Activated CD4-positive, alpha-beta T cell treated with anti-CD3 and anti-CD28 coated beads, Interleukin-2, amount 10 ng/mL, durations not matched to agents 7 days and 5 days (primary cell): ENCODE measurements at regions not wholly inside any gene's neighbourhood (a gene's known extent, or its start where the extent isn't known, plus 50 kb on each side); places are given as distances from the start of the nearest gene placed in this dataset.

ENCODE experiments used
- CTCF ChIA-PET: fragments of 350-600 bp; sonication (Branson Sonifier 250); formaldehyde crosslinking; loops from one replicate; lab custom pipeline; 2021; ENCODE audit warnings: antibody characterized with exemption; lab: Charles Lee
- POLR2A ChIA-PET: fragments of 350-600 bp; sonication (Branson Sonifier 250); formaldehyde crosslinking; loops from one replicate; lab custom pipeline; 2021; ENCODE audit warnings: antibody characterized with exemption; lab: Charles Lee
- DNase-seq: peaks from one replicate; pipeline ENCODE4 v3.0.0-alpha.2; 2020
- H3K27ac Mint-ChIP-seq: one replicate; pipeline ENCODE4 v1.8.0; 2021; ENCODE audit warnings: mild to moderate bottlenecking, moderate library complexity, mixed read lengths
- H3K27me3 Mint-ChIP-seq: one replicate; pipeline ENCODE4 v1.8.0; 2021; ENCODE audit warnings: mixed read lengths
- H3K36me3 Mint-ChIP-seq: one replicate; pipeline ENCODE4 v1.8.0; 2021; ENCODE audit warnings: low read depth, mixed read lengths
- H3K4me1 Mint-ChIP-seq: one replicate; pipeline ENCODE4 v1.8.0; 2021; ENCODE audit warnings: mixed read lengths
- H3K4me3 Mint-ChIP-seq: one replicate; pipeline ENCODE4 v1.8.0; 2021; ENCODE audit warnings: mild to moderate bottlenecking, moderate library complexity, mixed read lengths
- H3K9me3 Mint-ChIP-seq: one replicate; pipeline ENCODE4 v1.8.0; 2021; ENCODE audit warnings: mixed read lengths

DNA sequence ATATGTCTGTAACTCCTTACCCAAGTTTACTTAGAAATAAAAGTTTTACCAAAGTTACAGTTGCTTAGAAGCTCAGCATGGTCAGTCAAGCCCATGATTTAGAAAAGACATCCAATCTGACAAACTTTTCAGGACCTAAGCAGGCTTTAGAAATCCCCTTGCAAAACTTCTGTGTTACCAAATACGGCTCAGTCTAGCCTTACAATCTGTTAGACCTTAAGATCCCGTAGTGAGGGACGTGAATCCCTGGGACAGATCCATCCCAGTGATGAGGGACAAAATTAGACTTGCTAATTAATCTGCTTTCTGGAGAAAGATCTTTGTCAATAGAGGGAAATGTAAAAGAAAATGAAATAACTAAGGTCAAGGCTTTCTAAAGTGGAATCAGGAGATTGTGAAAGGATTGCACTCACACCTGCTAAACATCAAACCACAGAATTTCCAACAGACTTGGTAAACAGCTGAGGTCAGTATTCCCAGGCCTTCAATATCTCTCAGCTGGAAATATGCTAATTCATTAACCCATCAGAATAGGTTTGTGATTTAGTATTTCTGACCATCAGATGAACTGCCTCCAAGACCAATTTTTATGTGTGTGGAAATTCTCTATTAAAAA lies 375.3 kb downstream of the DUSP10 start:
- H3K36me3 Mint-ChIP-seq = no peaks in the 10 kb centered on the region
- H3K27ac Mint-ChIP-seq = no peak overlapping the region
- no peak for DNase-seq
- no peak overlapping the region for H3K4me3 Mint-ChIP-seq
- POLR2A ChIA-PET = no interaction called here
- H3K9me3 Mint-ChIP-seq = no peaks in the 10 kb centered on the region
- peaks cover 5% of the 10 kb centered on the region for H3K27me3 Mint-ChIP-seq
- CTCF ChIA-PET = no interaction called here
- H3K4me1 Mint-ChIP-seq = no peaks in the 10 kb centered on the region

- DNase-seq = no peak
- Mint-ChIP-seq H3K36me3 (no peaks in the 10 kb centered on the region), H3K27ac (no peak overlapping the region), H3K27me3 (peaks cover 3% of the 10 kb centered on the region), H3K9me3 (no peaks in the 10 kb centered on the region), H3K4me3 (no peak overlapping the region), H3K4me1 (no peaks in the 10 kb centered on the region)
- ChIA-PET CTCF (no interaction called here), POLR2A (no interaction called here)
These were observed 370.2 kb downstream of the DUSP10 start for GRCh38 chr1:221371705-221372104.

DNA sequence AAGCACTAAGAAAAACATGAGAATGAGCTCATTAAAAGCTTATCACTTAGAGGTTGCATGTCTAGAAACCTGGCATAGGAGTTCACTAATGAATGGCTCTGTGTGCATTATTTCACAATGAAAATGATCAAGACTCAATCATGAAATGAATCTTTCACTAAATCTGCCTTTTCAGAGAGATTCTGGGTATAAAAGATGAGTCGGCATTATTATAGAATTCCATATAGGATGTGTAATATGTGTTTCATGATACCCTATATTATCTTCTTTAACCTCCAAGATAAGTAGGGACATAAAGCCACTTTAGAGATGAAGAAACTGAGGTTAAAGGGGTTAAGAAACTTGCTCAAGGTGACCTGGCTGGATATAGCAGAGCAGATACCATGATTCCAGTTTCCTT lies 368.1 kb downstream of the DUSP10 start:
- Mint-ChIP-seq H3K36me3 (no peaks in the 10 kb centered on the region), H3K9me3 (no peaks in the 10 kb centered on the region), H3K4me1 (no peaks in the 10 kb centered on the region), H3K4me3 (no peak overlapping the region), H3K27ac (no peak overlapping the region), H3K27me3 (peaks cover 3% of the 10 kb centered on the region)
- no peak for DNase-seq
- CTCF ChIA-PET = no interaction called here
- POLR2A ChIA-PET = no interaction called here

GRCh38 chr1:221376286-221376685 lies 365.6 kb downstream of the DUSP10 start:
- DNase-seq = no peak
- no peaks in the 10 kb centered on the region for H3K9me3 Mint-ChIP-seq
- H3K27ac Mint-ChIP-seq = no peak overlapping the region
- H3K4me1 Mint-ChIP-seq = no peaks in the 10 kb centered on the region
- H3K4me3 Mint-ChIP-seq = no peak overlapping the region
- H3K36me3 Mint-ChIP-seq = no peaks in the 10 kb centered on the region
- ChIA-PET POLR2A (no interaction called here), CTCF (no interaction called here)
- H3K27me3 Mint-ChIP-seq = no peaks in the 10 kb centered on the region

DNA sequence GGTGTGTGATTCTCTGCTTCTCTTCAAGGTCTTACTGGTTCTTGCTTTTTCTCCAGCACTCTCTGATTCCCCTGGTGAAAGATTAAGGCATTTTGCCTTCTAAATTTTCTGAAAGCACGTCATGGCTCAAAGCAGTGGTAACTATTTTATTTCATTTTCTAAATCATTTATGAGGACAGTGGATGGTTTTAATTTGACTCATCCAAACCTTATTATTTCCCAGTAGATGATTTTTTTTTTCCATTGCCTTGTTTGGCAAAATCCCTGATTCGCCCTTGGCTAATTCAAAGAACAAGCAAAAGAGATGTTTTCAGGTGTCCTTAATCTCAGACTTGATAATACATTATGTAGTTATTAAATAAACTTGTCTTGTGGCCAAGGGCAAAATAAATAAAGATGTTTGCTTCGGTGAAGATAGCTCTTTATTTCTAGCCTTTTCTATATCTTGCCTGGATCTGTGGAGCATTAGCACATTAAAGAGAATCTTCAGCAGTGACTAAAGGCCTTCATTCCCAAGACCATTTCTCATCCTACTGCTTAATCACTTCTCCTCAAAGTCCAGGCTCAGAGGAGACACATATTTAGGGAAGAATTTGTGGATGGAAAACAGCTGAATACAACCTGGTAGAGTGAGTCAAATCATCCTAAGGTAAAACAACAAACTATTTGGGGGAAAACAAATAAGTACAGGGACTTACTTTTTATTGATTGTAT lies 359.8 kb downstream of the DUSP10 start:
- Mint-ChIP-seq H3K4me3 (no peak overlapping the region), H3K4me1 (no peaks in the 10 kb centered on the region), H3K36me3 (no peaks in the 10 kb centered on the region), H3K27me3 (no peaks in the 10 kb centered on the region), H3K27ac (no peak overlapping the region), H3K9me3 (no peaks in the 10 kb centered on the region)
- POLR2A ChIA-PET = no interaction called here
- CTCF ChIA-PET = no interaction called here
- no peak for DNase-seq

- H3K4me1 Mint-ChIP-seq = no peaks in the 10 kb centered on the region
- H3K36me3 Mint-ChIP-seq = no peaks in the 10 kb centered on the region
- peak overlapping the region; percentile 47 for H3K27ac Mint-ChIP-seq
- no peak overlapping the region for H3K4me3 Mint-ChIP-seq
- ChIA-PET POLR2A (no interaction called here), CTCF (no interaction called here)
- no peaks in the 10 kb centered on the region for H3K9me3 Mint-ChIP-seq
- H3K27me3 Mint-ChIP-seq = no peaks in the 10 kb centered on the region
- no peak for DNase-seq
These were observed 349.4 kb downstream of the DUSP10 start for GRCh38 chr1:221392453-221392852.

DNA sequence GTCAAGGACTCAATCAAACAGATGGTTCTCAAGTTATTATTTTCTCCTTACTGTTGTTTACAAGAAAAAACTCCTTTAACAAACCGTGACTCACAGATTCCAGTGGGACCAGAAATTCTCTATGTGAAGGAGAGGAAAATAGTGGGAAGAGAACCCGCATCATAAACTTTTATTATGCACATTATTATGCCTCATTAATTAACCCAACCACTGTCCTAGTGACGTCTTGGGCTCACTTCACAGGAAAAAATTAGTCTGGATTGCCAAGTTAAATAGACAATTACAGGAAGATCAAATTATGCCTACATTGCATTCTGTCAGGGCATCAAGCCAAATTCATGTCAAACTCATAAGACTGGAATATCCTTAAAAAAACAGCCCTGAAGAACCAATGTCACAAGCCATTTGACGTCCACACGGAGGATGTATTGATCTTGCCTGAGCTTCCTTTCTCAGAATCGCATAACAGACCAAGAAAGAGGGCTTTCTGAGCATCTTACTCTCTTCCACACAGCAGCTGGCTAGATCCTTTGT lies 347.8 kb downstream of the DUSP10 start:
- H3K27me3 Mint-ChIP-seq = peaks cover 4% of the 10 kb centered on the region
- H3K4me1 Mint-ChIP-seq = no peaks in the 10 kb centered on the region
- ChIA-PET CTCF (no interaction called here), POLR2A (no interaction called here)
- H3K36me3 Mint-ChIP-seq = no peaks in the 10 kb centered on the region
- no peak overlapping the region for H3K4me3 Mint-ChIP-seq
- no peak for DNase-seq
- H3K9me3 Mint-ChIP-seq = peaks cover 2% of the 10 kb centered on the region
- no peak overlapping the region for H3K27ac Mint-ChIP-seq

GRCh38 chr1:221396526-221396925 lies 345.4 kb downstream of the DUSP10 start:
- Mint-ChIP-seq H3K4me3 (no peak overlapping the region), H3K9me3 (peaks cover 2% of the 10 kb centered on the region), H3K4me1 (no peaks in the 10 kb centered on the region), H3K27me3 (peaks cover 6% of the 10 kb centered on the region), H3K27ac (no peak overlapping the region), H3K36me3 (no peaks in the 10 kb centered on the region)
- no peak for DNase-seq
- CTCF ChIA-PET = no interaction called here
- POLR2A ChIA-PET = no interaction called here

DNA sequence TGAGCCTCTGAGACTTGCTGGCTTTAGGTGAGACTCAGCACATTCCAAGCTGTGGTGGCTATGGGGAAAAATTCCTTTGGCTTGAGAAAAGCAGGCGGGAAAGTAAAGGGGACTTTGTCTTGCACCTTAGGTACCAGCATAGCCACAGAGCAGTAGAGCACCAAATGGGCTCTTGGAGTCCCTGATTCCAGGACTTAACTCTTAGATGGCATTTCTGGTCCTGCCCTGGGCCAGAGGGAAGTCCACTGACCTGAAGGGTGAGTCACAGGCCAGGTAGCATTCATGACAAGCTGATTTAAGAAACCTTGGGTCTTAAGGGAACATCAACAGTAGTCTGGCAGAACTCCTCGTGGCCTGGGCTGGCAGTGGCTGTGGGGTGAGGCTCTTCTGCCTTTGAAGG lies 344.7 kb downstream of the DUSP10 start:
- Mint-ChIP-seq H3K36me3 (no peaks in the 10 kb centered on the region), H3K9me3 (peaks cover 2% of the 10 kb centered on the region), H3K27me3 (peaks cover 6% of the 10 kb centered on the region), H3K4me3 (no peak overlapping the region), H3K4me1 (no peaks in the 10 kb centered on the region), H3K27ac (no peak overlapping the region)
- DNase-seq = no peak
- ChIA-PET POLR2A (no interaction called here), CTCF (no interaction called here)

GRCh38 chr1:221397606-221398005 lies 344.3 kb downstream of the DUSP10 start:
- POLR2A ChIA-PET = no interaction called here
- no peak overlapping the region for H3K27ac Mint-ChIP-seq
- peaks cover 6% of the 10 kb centered on the region for H3K27me3 Mint-ChIP-seq
- no peak overlapping the region for H3K4me3 Mint-ChIP-seq
- peaks cover 2% of the 10 kb centered on the region for H3K9me3 Mint-ChIP-seq
- no peaks in the 10 kb centered on the region for H3K36me3 Mint-ChIP-seq
- H3K4me1 Mint-ChIP-seq = no peaks in the 10 kb centered on the region
- CTCF ChIA-PET = no interaction called here
- DNase-seq = no peak

GRCh38 chr1:221405146-221405545 lies 336.7 kb downstream of the DUSP10 start:
- Mint-ChIP-seq H3K36me3 (no peaks in the 10 kb centered on the region), H3K27ac (no peak overlapping the region), H3K4me1 (no peaks in the 10 kb centered on the region), H3K27me3 (peaks cover 3% of the 10 kb centered on the region), H3K9me3 (no peaks in the 10 kb centered on the region), H3K4me3 (no peak overlapping the region)
- no peak for DNase-seq
- ChIA-PET POLR2A (no interaction called here), CTCF (no interaction called here)

- no peak for DNase-seq
- CTCF ChIA-PET = no interaction called here
- no peak overlapping the region for H3K27ac Mint-ChIP-seq
- no peak overlapping the region for H3K4me3 Mint-ChIP-seq
- peaks cover 3% of the 10 kb centered on the region for H3K27me3 Mint-ChIP-seq
- POLR2A ChIA-PET = no interaction called here
- H3K36me3 Mint-ChIP-seq = no peaks in the 10 kb centered on the region
- no peaks in the 10 kb centered on the region for H3K9me3 Mint-ChIP-seq
- H3K4me1 Mint-ChIP-seq = no peaks in the 10 kb centered on the region
These were observed 333.6 kb downstream of the DUSP10 start for GRCh38 chr1:221408117-221408803.

- CTCF ChIA-PET = no interaction called here
- H3K4me3 Mint-ChIP-seq = no peak overlapping the region
- H3K9me3 Mint-ChIP-seq = no peaks in the 10 kb centered on the region
- H3K36me3 Mint-ChIP-seq = no peaks in the 10 kb centered on the region
- no peak for DNase-seq
- H3K4me1 Mint-ChIP-seq = no peaks in the 10 kb centered on the region
- H3K27ac Mint-ChIP-seq = no peak overlapping the region
- POLR2A ChIA-PET = no interaction called here
- peaks cover 5% of the 10 kb centered on the region for H3K27me3 Mint-ChIP-seq
These were observed 330.6 kb downstream of the DUSP10 start for GRCh38 chr1:221411283-221411682.
